GM10266 (cell line): ENCODE measurements at regions not wholly inside any gene's neighbourhood (a gene's known extent, or its start where the extent isn't known, plus 50 kb on each side); places are given as distances from the start of the nearest gene placed in this dataset.

ENCODE experiments used
- DNase-seq: peaks from one replicate; pipeline ENCODE4 v3.0.0; 2012; ENCODE audit errors: extremely low spot score
- TF ChIP-seq, protein P1 (sequence below): IDR thresholded peaks from 2 replicates; pipeline ENCODE4 v1.5.1; 2012; ENCODE audit warnings: mild to moderate bottlenecking, low read depth; ENCODE audit not compliant: control insufficient read depth, insufficient read depth; ENCODE audit errors: missing control alignments

GRCh38 chr16:82567175-82567574 lies 59.6 kb upstream of the CDH13 start:
- TF ChIP-seq, protein P1, sequence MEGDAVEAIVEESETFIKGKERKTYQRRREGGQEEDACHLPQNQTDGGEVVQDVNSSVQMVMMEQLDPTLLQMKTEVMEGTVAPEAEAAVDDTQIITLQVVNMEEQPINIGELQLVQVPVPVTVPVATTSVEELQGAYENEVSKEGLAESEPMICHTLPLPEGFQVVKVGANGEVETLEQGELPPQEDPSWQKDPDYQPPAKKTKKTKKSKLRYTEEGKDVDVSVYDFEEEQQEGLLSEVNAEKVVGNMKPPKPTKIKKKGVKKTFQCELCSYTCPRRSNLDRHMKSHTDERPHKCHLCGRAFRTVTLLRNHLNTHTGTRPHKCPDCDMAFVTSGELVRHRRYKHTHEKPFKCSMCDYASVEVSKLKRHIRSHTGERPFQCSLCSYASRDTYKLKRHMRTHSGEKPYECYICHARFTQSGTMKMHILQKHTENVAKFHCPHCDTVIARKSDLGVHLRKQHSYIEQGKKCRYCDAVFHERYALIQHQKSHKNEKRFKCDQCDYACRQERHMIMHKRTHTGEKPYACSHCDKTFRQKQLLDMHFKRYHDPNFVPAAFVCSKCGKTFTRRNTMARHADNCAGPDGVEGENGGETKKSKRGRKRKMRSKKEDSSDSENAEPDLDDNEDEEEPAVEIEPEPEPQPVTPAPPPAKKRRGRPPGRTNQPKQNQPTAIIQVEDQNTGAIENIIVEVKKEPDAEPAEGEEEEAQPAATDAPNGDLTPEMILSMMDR, result no peak
- no peak for DNase-seq

DNA sequence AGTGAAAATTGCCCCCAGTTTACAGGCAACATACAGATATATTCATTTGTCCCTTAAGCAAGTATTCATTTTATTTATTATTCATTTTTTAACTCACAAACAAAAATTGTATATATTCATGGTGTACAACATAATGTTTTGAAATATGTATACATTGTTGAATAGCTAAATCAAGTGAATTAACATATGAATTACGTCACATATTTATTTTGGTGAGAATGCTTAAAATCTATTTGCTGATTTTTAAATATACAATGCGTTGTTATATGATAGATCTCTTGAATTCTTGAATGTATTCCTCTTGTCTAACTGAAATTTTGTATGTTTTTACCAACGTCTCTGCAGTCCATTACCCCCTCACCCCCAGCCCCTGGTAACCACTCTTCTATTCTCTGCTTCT lies 63.4 kb upstream of the CDH13 start:
- TF ChIP-seq, protein P1, result no peak
- DNase-seq, result no peak

DNA sequence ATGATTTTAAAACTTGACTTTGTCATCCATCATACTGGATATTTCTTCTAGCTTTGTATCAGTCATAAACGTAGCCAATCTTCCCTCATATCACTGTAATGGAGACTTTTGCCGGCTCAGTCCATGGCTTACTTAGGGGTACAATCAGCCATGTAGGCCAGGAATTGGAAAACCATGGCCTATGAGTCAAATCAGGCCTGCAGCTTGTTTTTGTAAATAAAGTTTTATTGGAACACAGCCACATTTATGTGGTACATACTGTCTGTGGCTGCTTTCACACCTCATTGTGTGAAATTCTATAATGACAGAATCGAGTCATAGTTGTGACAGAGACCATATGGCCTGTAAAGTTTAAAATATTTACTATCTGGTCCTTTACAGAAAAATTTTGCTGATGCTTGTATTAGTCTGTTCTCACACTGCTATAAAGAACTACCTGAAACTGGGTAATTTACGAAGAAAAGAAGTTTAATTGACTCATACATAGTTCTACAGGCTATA lies 64.5 kb upstream of the CDH13 start:
- TF ChIP-seq, protein P1, result no peak
- no peak for DNase-seq

DNA sequence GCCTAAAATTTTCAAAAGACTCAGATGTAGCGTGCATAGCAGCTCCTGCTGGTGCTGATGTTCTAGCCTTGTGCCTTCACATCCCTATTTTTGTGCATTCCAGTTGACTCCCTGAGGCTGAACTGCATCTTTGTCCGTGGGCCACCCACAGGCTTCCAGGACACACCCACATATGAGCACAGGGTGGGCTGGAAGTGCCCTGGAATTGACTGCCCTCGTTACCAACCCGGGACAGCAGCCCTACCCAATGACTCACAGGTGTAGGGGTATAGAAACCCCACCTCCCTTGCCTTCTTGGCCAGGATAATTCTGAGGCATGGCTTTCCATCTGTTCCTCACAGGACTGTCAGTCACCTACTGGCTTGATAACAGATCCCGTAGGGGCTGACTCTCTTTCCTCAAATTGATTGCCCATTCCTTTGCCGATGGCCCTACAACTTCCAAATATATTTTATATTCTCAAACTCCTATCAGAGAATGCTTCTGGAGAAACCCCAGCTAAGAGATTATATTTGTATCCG lies 65.9 kb upstream of the CDH13 start:
- DNase-seq, result no peak
- TF ChIP-seq, protein P1, result no peak

DNA sequence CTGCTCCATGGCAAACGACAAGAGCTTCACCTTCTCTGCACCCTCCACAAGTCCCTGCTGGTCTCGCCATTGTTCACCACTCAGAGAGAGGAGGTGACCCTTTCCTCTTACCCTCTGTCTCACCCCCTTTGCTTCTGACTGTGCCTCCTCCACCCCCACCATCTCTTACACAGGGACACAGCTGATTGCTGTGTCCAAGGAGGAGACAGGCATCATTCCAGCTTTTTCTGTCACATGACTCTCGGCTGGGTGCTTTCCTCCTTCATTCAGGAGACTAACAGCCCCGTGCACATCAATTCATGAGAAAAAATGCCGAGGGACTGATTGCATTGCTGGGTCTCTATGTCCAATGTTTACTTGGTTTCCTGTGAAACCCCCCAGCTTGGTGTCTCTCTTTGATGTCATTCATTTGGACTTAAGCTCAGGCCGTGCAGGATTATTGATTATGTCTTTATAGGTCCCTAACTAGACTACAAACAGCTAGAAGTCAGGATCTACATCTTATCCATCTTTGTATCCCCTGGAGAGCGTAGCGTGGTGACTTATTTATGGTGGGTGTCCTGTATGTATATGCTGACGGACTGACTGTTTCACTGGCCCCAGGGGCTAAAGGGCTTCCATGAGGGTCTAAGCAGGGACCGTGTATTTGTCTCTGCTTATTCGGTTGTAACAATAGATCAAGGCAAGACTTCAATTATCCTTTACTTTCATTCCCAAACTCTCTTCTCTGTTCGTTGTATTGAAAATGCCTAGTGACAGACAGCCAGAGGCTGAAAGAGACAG lies 82.2 kb upstream of the CDH13 start:
- no peak for DNase-seq
- TF ChIP-seq, protein P1, result no peak

DNA sequence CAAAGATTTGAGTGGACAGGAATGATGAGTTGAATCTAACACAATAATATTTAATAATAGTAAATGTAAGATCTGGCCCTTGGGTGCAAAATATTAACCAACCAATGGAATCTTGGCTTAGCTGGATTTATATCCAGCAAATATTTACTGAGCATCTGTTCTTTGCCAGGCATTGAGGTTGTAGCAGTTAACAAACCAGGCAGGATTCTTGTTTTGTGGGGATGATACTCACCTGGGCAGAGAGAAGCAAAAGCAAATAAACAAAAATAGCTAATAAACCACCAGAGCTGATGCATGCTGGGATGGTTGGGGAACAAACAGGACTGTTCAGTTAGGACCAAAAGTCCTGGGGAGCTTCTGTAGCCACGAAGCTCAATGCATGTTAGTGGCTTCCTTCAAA lies 84.1 kb upstream of the CDH13 start:
- TF ChIP-seq, protein P1, result no peak

DNA sequence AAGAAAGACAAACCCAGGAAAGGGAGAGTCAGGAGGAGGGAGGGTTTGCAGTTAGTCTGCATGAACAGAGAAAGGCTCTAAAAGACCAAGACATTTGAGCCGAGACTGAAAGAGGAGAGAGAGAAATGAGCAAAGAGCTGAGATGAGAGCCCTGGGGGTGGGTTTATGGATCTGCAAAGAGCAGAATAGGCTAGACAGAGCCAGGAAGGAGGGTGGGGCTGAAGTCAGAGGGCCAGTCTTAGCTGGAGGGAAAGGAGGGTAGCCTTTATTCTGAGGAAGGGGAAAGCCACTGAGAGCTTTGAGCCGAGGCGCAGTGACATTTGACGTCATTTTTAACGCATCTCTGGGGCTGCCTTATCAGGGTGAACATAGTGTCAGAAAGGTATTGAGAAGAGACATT lies 85.7 kb upstream of the CDH13 start:
- no peak for DNase-seq
- TF ChIP-seq, protein P1, result no peak

More for the DNA sequence above, 84.1 kb upstream of the CDH13 start:
- no peak for DNase-seq
